A549 (cell line): ENCODE measurements at regions not wholly inside any gene's neighbourhood (a gene's known extent, or its start where the extent isn't known, plus 50 kb on each side); places are given as distances from the start of the nearest gene placed in this dataset.

Experiments used
- ATAC-seq, 2 experiments: fragments of 200-7000 bp in 1 of 2; fragments of >200 bp in 1 of 2; cut with Nextera tagmentation in 1 of 2; cut with Tn5 transposase in 1 of 2; 3 replicates each; pipeline versions ENCODE4 v1.8.0 to v1.9.1; 2018 to 2020; ENCODE audit warnings: mild to moderate bottlenecking in 1 of 2, moderate library complexity in 1 of 2
- CTCF ChIA-PET: fragments of 300-600 bp; sonication (Branson Sonifier 250); formaldehyde crosslinking; extraction: SDS; loops from one replicate; lab custom pipeline; 2021; ENCODE audit warnings: antibody characterized with exemption, inconsistent platforms; lab: Yijun Ruan, JAX
- POLR2A ChIA-PET: fragments of 350-600 bp; formaldehyde crosslinking; extraction: SDS; loops from one replicate; lab custom pipeline; 2021; ENCODE audit warnings: antibody characterized with exemption, inconsistent platforms; lab: Yijun Ruan, JAX
- DNase-seq, 2 experiments: peaks; one replicate each; pipeline versions ENCODE4 v3.0.0 to v3.0.0-alpha.2; 2011 to 2016; ENCODE audit warnings: low read depth in 1 of 2, low spot score in 1 of 2
- FAIRE-seq: peaks from 2 replicates; lab custom pipeline; 2011; peaks lifted over from hg19 to GRCh38; lab: Jason Lieb, UNC
- H3K27ac ChIP-seq, 2 experiments: fragments of >200 bp; sonication (Bioruptor Twin); formaldehyde crosslinking; 3 replicates each; pipeline ENCODE4 v1.5.1; 2016 to 2017
- H3K4me1 ChIP-seq: fragments of >200 bp; sonication (Bioruptor Twin); formaldehyde crosslinking; 3 replicates; pipeline ENCODE4 v1.6.1; 2016
- H3K4me2 ChIP-seq: fragments of >200 bp; sonication (Bioruptor Twin); formaldehyde crosslinking; 3 replicates; pipeline ENCODE4 v1.6.1; 2016
- H3K4me3 ChIP-seq: fragments of >200 bp; sonication (Bioruptor Twin); formaldehyde crosslinking; 3 replicates; pipeline ENCODE4 v1.5.1; 2016
- H3K9me3 ChIP-seq: fragments of >200 bp; sonication (Bioruptor Twin); formaldehyde crosslinking; 3 replicates; pipeline ENCODE4 v1.6.1; 2016
- CBX8 ChIP-seq: fragments of 200-600 bp; sonication (generic); IDR thresholded peaks from 2 replicates; pipeline ENCODE4 v1.6.1; 2016
- CEBPB ChIP-seq, 2 experiments: fragments of >200 bp in 1 of 2; sonication (Bioruptor Twin) in 1 of 2; formaldehyde crosslinking in 1 of 2; IDR thresholded peaks; 2 replicates each; pipeline ENCODE4 v1.6.1; 2012 to 2016
- CTCF ChIP-seq: fragments of >200 bp; sonication (Bioruptor Twin); formaldehyde crosslinking; IDR thresholded peaks from 3 replicates; pipeline ENCODE4 v1.5.1; 2016
- E2F6 ChIP-seq: IDR thresholded peaks from 2 replicates; pipeline ENCODE4 v1.6.1; 2012; ENCODE audit warnings: low read depth, borderline replicate concordance
- FOSL2 ChIP-seq, 2 experiments: fragments of 450-650 bp in 1 of 2; fragments of >200 bp in 1 of 2; sonication (Bioruptor Twin) in 1 of 2; formaldehyde crosslinking; IDR thresholded peaks; 2 replicates each; pipeline versions ENCODE4 v1.5.0 to v1.6.1; 2016 to 2020; ENCODE audit warnings: mild to moderate bottlenecking in 1 of 2, moderate library complexity in 1 of 2
- HEYL ChIP-seq: fragments of 250-450 bp; sonication (Bioruptor Pico); IDR thresholded peaks from 2 replicates; pipeline ENCODE4 v1.8.0; 2021; ENCODE audit warnings: mild to moderate bottlenecking, moderate library complexity
- HMGXB4 ChIP-seq: fragments of 250-450 bp; sonication (Bioruptor Pico); IDR thresholded peaks from 2 replicates; pipeline ENCODE4 v1.5.0; 2021; ENCODE audit warnings: mild to moderate bottlenecking, moderate library complexity, borderline replicate concordance
- HOXA7 ChIP-seq: fragments of 250-450 bp; sonication (Bioruptor Pico); IDR thresholded peaks from 2 replicates; pipeline ENCODE4 v1.5.0; 2020; ENCODE audit warnings: mild to moderate bottlenecking, moderate library complexity
- HOXB5 ChIP-seq: fragments of 250-450 bp; sonication (Bioruptor Pico); IDR thresholded peaks from 2 replicates; pipeline ENCODE4 v1.5.0; 2020; ENCODE audit warnings: mild to moderate bottlenecking, moderate library complexity
- KDM1A ChIP-seq: fragments of 200-600 bp; sonication (generic); IDR thresholded peaks from 2 replicates; pipeline ENCODE4 v1.6.1; 2016; ENCODE audit warnings: low read depth, mild to moderate bottlenecking
- KDM5A ChIP-seq: fragments of 200-600 bp; sonication (generic); IDR thresholded peaks from 2 replicates; pipeline ENCODE4 v1.6.1; 2016; ENCODE audit warnings: antibody characterized with exemption, mild to moderate bottlenecking
- MAX ChIP-seq: IDR thresholded peaks from 2 replicates; pipeline ENCODE4 v1.6.1; 2012
- MYC ChIP-seq: IDR thresholded peaks from 2 replicates; pipeline ENCODE4 v1.6.1; 2012; ENCODE audit warnings: mild to moderate bottlenecking, inconsistent platforms, low read length, improper control_type of control experiment, borderline replicate concordance
- PBX3 ChIP-seq: IDR thresholded peaks from 2 replicates; pipeline ENCODE4 v1.6.1; 2012
- POLR2AphosphoS2 ChIP-seq: conservative IDR thresholded peaks from 2 replicates; pipeline ENCODE4 v1.6.1; 2012; ENCODE audit warnings: low read length, improper control_type of control experiment, inconsistent platforms
- RARB ChIP-seq: fragments of 250-450 bp; sonication (Bioruptor Pico); IDR thresholded peaks from 2 replicates; pipeline ENCODE4 v1.8.0; 2021; ENCODE audit warnings: mild to moderate bottlenecking, moderate library complexity
- REST ChIP-seq: fragments of 200-600 bp; sonication (generic); IDR thresholded peaks from 2 replicates; pipeline ENCODE4 v1.6.1; 2016; ENCODE audit warnings: antibody characterized with exemption, mild to moderate bottlenecking, moderate library complexity
- RFX5 ChIP-seq: fragments of 450-650 bp; IDR thresholded peaks from 2 replicates; pipeline ENCODE4 v1.7.1; 2014; ENCODE audit warnings: antibody characterized with exemption, mild to moderate bottlenecking, moderate library complexity
- TFCP2L1 ChIP-seq: fragments of 250-450 bp; sonication (Bioruptor Pico); IDR thresholded peaks from 2 replicates; pipeline ENCODE4 v1.5.0; 2021; ENCODE audit warnings: mild to moderate bottlenecking
- ZSCAN20 ChIP-seq: fragments of 250-450 bp; sonication (Bioruptor Pico); IDR thresholded peaks from 2 replicates; pipeline ENCODE4 v1.8.0; 2022; ENCODE audit warnings: mild to moderate bottlenecking, moderate library complexity
- WGBS: methylation state at CpG from one replicate; pipeline ENCODE4 v1.1.6; 2017; ENCODE audit errors: missing lambda C conversion rate; 5-methylcytosine and 5-hydroxymethylcytosine counted together

GRCh38 chr20:52595518-52595917, 376.6 kb upstream of the TSHZ2 start:
- H3K4me2 ChIP-seq = no peak overlapping the region
- H3K4me3 ChIP-seq = no peak overlapping the region
- H3K4me1 ChIP-seq = no peaks in the 10 kb centered on the region
- ATAC-seq (no peak), DNase-seq (no peak), FAIRE-seq (no peak)
- H3K27ac ChIP-seq = no peak overlapping the region
- 0% methylated on average over 1 of the region's 1 CpG for whole genome bisulfite sequencing
- CTCF ChIA-PET = no interaction called here
- POLR2A ChIA-PET = no interaction called here
- H3K9me3 ChIP-seq = no peaks in the 10 kb centered on the region
- TF ChIP-seq RARB = no peak
- no peak for TF ChIP-seq MAX
- TF ChIP-seq E2F6 = no peak
- no peak for TF ChIP-seq TFCP2L1 (CRISPR knock-in tag)
- TF ChIP-seq HMGXB4 (CRISPR knock-in tag) = no peak
- no peak for TF ChIP-seq CBX8
- no peak for TF ChIP-seq REST
- TF ChIP-seq POLR2AphosphoS2 = no peak
- no peak for TF ChIP-seq PBX3
- TF ChIP-seq RFX5 = no peak
- TF ChIP-seq HEYL (CRISPR knock-in tag) = no peak
- no peak for TF ChIP-seq HOXB5 (CRISPR knock-in tag)
- TF ChIP-seq KDM5A = no peak
- no peak for TF ChIP-seq HOXA7 (CRISPR knock-in tag)
- TF ChIP-seq CEBPB (IDR thresholded peaks at IDR 0.05) = no peak
- no peak for TF ChIP-seq CTCF
- no peak for TF ChIP-seq KDM1A
- no peak for TF ChIP-seq MYC
- no peak for TF ChIP-seq ZSCAN20 (CRISPR knock-in tag)
- no peak for TF ChIP-seq FOSL2 (IDR thresholded peaks at IDR 0.05)
- no peak for TF ChIP-seq FOSL2 (CRISPR knock-in tag; IDR thresholded peaks at IDR 0.05)
